ENCODE measurements at regions not wholly inside any gene's neighbourhood (a gene's known extent, or its start where the extent isn't known, plus 50 kb on each side); places are given as distances from the start of the nearest gene placed in this dataset.

DNA sequence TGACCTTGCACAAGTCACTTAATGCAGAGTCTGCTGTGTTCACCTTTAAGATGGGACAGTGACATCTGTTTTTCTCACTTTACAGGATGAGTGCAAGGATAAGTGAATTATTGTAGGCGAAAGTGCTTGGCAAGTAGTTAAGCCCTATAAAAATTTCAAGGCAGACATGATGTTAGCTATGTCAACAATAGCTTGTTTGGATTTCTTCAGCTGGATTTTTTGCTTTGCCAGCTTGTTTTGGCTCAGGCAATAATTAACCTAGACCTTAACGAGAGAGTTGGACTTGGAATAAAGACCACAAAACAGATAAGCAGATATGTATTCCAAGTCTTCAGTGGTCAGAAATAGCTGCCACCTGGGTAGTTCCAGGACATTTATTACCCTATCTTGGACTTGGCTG is 255.2 kb downstream of the ARL4A start:
- TF ChIP-seq EZH2 (IDR thresholded peaks at IDR 0.05; ENCODE audit: low read depth) = no peak
- TF ChIP-seq CTCF (conservative IDR thresholded peaks at IDR 0.05) = no peak

All from PC-9 (cell line).